HepG2 (cell line): ENCODE measurements at regions not wholly inside any gene's neighbourhood (a gene's known extent, or its start where the extent isn't known, plus 50 kb on each side); places are given as distances from the start of the nearest gene placed in this dataset.

Experiments used
- KIAA2018 ChIP-seq: sonication (generic); formaldehyde crosslinking; IDR thresholded peaks from 2 replicates; pipeline ENCODE4 v1.5.0; 2020; ENCODE audit warnings: mild to moderate bottlenecking, missing genetic modification reagents, borderline replicate concordance
- MAFF ChIP-seq: IDR thresholded peaks from 2 replicates; pipeline ENCODE4 v1.6.1; 2011; ENCODE audit warnings: low read depth, low read length, improper control_type of control experiment
- ZBTB49 ChIP-seq: sonication (generic); formaldehyde crosslinking; IDR thresholded peaks from 2 replicates; pipeline ENCODE4 v1.4.0; 2020; ENCODE audit warnings: missing genetic modification reagents, borderline replicate concordance
- ZNF276 ChIP-seq: sonication (generic); formaldehyde crosslinking; IDR thresholded peaks from 2 replicates; pipeline ENCODE4 v1.4.0; 2020; ENCODE audit warnings: mild to moderate bottlenecking, low read depth, missing genetic modification reagents
- ZNF558 ChIP-seq: sonication (generic); formaldehyde crosslinking; IDR thresholded peaks from 2 replicates; pipeline ENCODE4 v1.9.0; 2022; ENCODE audit warnings: mild to moderate bottlenecking, missing genetic modification reagents, borderline replicate concordance
- ZNF773 ChIP-seq: sonication (generic); formaldehyde crosslinking; IDR thresholded peaks from 2 replicates; pipeline ENCODE4 v1.4.0; 2020; ENCODE audit warnings: missing genetic modification reagents, borderline replicate concordance
- ZZZ3 ChIP-seq: sonication (generic); formaldehyde crosslinking; IDR thresholded peaks from 2 replicates; pipeline ENCODE4 v1.4.0; 2020; ENCODE audit warnings: missing genetic modification reagents, mild to moderate bottlenecking, borderline replicate concordance

GRCh38 chr3:4019501-4019900, 220.3 kb downstream of the LRRN1 start (continued):
- TF ChIP-seq KIAA2018 (CRISPR knock-in tag) (no peak), ZNF773 (CRISPR knock-in tag) (no peak), ZNF558 (CRISPR knock-in tag) (no peak), ZZZ3 (CRISPR knock-in tag) (no peak), ZBTB49 (no peak), ZNF276 (CRISPR knock-in tag) (no peak), MAFF (no peak)
- TF ChIP-seq, all 625 proteins: peak for 0
